Adrenal gland (tissue), 9 donors: ENCODE measurements at regions not wholly inside any gene's neighbourhood (a gene's known extent, or its start where the extent isn't known, plus 50 kb on each side); places are given as distances from the start of the nearest gene placed in this dataset.

Experiments
- DNase-seq, 7 donors: peaks; one replicate each; pipeline ENCODE4 v3.0.0-alpha.2; 2019 to 2020
- H3K27ac ChIP-seq, 5 donors: fragments of 200-600 bp; sonication (generic) in 4 of 5; 1 replicate in 3 of 5; 2 replicates in 2 of 5; pipeline versions ENCODE4 v1.5.1 to v1.8.0; 2016 to 2020; ENCODE audit warnings: mild to moderate bottlenecking in 1 of 5
- H3K27me3 ChIP-seq: fragments of 200-600 bp; 2 replicates; pipeline ENCODE4 v1.8.0; 2021
- H3K36me3 ChIP-seq, 2 donors: fragments of 200-600 bp; replicated peaks in 1 of 2; 1 replicate in 1 of 2; 2 replicates in 1 of 2; pipeline versions ENCODE4 v1.5.1 to v1.8.0; 2018 to 2022
- H3K4me1 ChIP-seq, 2 donors: fragments of 200-600 bp; replicated peaks in 1 of 2; 1 replicate in 1 of 2; 2 replicates in 1 of 2; pipeline versions ENCODE4 v1.5.1 to v1.8.0; 2018 to 2021
- H3K4me3 ChIP-seq, 4 donors: fragments of 200-600 bp; sonication (generic) in 3 of 4; one replicate each; pipeline ENCODE4 v1.5.1; 2016 to 2018
- H3K9me3 ChIP-seq, 3 donors: fragments of 200-600 bp; sonication (generic) in 1 of 3; replicated peaks in 1 of 3; 1 replicate in 2 of 3; 2 replicates in 1 of 3; pipeline versions ENCODE4 v1.5.1 to v1.8.0; 2016 to 2021
- POLR2A ChIP-seq, 2 donors: fragments of 450-650 bp; IDR thresholded peaks; one replicate each; pipeline ENCODE4 v1.6.1; 2017; ENCODE audit warnings: antibody characterized with exemption in 2 of 2, mild to moderate bottlenecking in 2 of 2, moderate library complexity in 1 of 2
- WGBS, 4 donors: extraction: QIAGEN DNeasy Blood & Tissue Kit in 2 of 4; methylation state at CpG; one replicate each; pipeline versions ENCODE4 v1.1.5 to v1.1.7; 2013 to 2017; 5-methylcytosine and 5-hydroxymethylcytosine counted together
- intact Hi-C, 2 donors: fragments of 100-400 bp; cut with DNase I; formaldehyde crosslinking; loops; one replicate each; pipeline versions ENCODE4 v1.14.1 to v1.15.0; 2022 to 2023
- TF ChIP-seq, protein P1 (sequence below), 6 experiments: fragments of 450-650 bp in 4 of 6; fragments of 200-600 bp in 2 of 6; sonication (generic) in 1 of 6; IDR thresholded peaks; 1 replicate in 5 of 6; 2 replicates in 1 of 6; pipeline versions ENCODE4 v1.5.1 to v1.8.0; 2016 to 2021; ENCODE audit warnings: antibody characterized with exemption in 6 of 6, mild to moderate bottlenecking in 2 of 6, moderate library complexity in 1 of 6
- donor health status: healthy with polysubstance abuse.
- donor health status: Bipolar disorder and iron deficiency.
- donor health status: DM: yes; HTN: yes; CAD: no.
- donor health status: DM: no; HTN: no; CAD: no.
- donor health status: DM: no; HTN: no; CAD: no.

DNA sequence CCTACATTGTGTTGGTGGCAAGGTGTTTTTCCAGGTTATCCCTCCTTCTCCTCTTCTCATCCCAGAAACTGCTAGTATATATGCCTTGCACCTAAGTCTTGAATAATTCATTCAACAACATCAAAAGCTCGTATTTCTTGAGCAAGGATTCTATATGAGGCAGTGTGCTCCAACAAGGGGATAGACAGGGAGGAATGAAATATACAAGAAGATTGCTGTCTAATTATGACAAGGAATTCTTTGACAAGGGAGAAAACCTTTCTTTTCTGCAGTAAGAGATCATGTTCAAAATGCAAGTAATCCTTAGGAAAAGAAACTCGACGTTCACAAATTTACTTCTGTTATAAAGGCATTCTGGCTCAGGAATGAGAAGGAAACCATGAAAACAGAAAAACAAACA, 788.6 kb downstream of the TDRD15 start:
- no peaks in the 10 kb centered on the region for H3K4me1 ChIP-seq
- H3K36me3 ChIP-seq: no peaks in the 10 kb centered on the region
- no peaks in the 10 kb centered on the region for H3K9me3 ChIP-seq
- H3K27ac ChIP-seq: no peak overlapping the region
- no peak for TF ChIP-seq POLR2A (IDR thresholded peaks at IDR 0.05)
- TF ChIP-seq, protein P1, sequence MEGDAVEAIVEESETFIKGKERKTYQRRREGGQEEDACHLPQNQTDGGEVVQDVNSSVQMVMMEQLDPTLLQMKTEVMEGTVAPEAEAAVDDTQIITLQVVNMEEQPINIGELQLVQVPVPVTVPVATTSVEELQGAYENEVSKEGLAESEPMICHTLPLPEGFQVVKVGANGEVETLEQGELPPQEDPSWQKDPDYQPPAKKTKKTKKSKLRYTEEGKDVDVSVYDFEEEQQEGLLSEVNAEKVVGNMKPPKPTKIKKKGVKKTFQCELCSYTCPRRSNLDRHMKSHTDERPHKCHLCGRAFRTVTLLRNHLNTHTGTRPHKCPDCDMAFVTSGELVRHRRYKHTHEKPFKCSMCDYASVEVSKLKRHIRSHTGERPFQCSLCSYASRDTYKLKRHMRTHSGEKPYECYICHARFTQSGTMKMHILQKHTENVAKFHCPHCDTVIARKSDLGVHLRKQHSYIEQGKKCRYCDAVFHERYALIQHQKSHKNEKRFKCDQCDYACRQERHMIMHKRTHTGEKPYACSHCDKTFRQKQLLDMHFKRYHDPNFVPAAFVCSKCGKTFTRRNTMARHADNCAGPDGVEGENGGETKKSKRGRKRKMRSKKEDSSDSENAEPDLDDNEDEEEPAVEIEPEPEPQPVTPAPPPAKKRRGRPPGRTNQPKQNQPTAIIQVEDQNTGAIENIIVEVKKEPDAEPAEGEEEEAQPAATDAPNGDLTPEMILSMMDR (IDR thresholded peaks at IDR 0.05): no peak
- intact Hi-C loops: no loop called here
- no peaks in the 10 kb centered on the region for H3K27me3 ChIP-seq
- no peak for DNase-seq
- WGBS, 4 donors: 65 to 76% (median 68%) methylated on average over 3 of the region's 3 CpGs
- no peak overlapping the region for H3K4me3 ChIP-seq

DNA sequence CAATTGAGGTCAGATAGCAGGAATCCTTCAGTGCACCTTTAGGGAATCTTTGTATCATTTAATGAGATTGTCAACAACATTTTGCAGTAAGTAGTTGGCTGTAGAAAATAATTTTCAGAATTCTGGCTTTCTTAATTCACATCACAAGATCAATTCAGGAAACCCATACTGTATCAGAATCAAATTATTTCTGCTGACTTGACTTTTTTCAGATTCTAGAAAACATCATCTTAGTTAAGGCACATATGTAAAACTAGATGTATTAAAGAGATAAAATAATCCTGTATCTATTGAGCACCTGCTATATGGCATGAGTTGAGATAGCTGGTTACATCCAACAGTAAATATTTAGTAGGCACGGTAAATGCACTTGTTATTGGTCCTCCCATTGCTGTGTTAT, 791.4 kb downstream of the TDRD15 start:
- no peak for DNase-seq
- Histone ChIP-seq H3K27ac (no peak overlapping the region), H3K9me3 (no peaks in the 10 kb centered on the region), H3K27me3 (no peaks in the 10 kb centered on the region), H3K4me3 (no peak overlapping the region), H3K36me3 (no peaks in the 10 kb centered on the region), H3K4me1 (no peaks in the 10 kb centered on the region)
- intact Hi-C loops: no loop called here
- WGBS, 4 donors: 47 to 87% (median 82%) methylated on average over 1 of the region's 1 CpG
- TF ChIP-seq POLR2A (IDR thresholded peaks at IDR 0.05): no peak
- TF ChIP-seq, protein P1 (IDR thresholded peaks at IDR 0.05): no peak

DNA sequence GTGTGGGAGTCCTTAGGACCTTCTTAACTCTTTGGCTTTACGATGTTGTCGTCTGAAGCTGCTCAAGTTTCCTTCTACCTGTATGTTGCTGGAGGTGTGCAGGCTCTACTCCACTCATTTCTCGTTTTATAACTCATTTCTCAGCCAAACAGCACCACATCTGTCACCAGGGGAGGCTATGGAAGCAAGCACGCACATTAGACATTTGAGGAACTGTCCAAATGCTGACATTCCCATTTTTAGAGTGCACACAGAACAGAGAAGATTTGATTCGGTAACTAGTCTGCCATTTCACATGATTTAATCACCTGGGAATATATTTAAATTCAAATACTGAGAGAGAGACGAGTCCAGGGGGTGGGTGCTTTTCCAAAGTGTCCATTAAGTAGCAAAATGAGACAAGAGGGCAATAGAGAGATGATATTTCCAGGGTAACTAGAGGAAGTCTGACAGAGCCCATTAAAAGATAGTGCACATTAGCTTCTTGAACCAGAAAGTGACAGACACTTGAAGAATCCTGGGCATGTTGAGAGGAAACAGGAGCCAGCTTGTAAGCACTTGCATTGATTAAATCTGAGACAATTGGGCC, 793.3 kb downstream of the TDRD15 start:
- TF ChIP-seq, protein P1 (IDR thresholded peaks at IDR 0.05): no peak
- TF ChIP-seq POLR2A (IDR thresholded peaks at IDR 0.05): no peak
- H3K27ac ChIP-seq: no peak overlapping the region
- H3K27me3 ChIP-seq: no peaks in the 10 kb centered on the region
- H3K4me3 ChIP-seq: no peak overlapping the region
- intact Hi-C loops: no loop called here
- H3K4me1 ChIP-seq: no peaks in the 10 kb centered on the region
- no peaks in the 10 kb centered on the region for H3K36me3 ChIP-seq
- H3K9me3 ChIP-seq: no peaks in the 10 kb centered on the region
- 33 to 40% (median 39%) methylated on average over 6 of the region's 6 CpGs for WGBS, 4 donors
- no peak for DNase-seq

DNA sequence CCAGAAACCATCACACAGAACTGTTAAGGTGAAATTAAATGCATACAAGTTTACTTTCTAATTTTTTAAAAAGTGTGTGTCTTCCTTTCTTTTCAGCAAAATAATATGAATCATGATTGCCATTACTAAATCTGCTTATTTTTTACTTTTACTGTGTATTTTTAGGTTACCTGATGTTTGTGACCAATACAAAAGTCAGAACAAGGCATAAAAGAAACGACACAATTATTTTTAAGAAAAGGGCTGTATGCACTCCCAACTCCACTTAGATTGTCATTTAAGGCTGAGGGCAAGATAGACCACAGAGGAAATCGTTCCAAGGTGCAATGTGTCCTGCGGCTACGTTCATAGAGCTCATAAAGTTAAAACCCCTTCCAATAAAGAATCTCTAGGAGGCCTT, 797.0 kb downstream of the TDRD15 start:
- intact Hi-C loops: no loop called here
- H3K27ac ChIP-seq: no peak overlapping the region
- 64 to 75% (median 72%) methylated on average over 4 of the region's 4 CpGs for WGBS, 4 donors
- TF ChIP-seq POLR2A (IDR thresholded peaks at IDR 0.05): no peak
- TF ChIP-seq, protein P1 (IDR thresholded peaks at IDR 0.05): no peak
- H3K4me3 ChIP-seq: no peak overlapping the region
- no peaks in the 10 kb centered on the region for H3K36me3 ChIP-seq
- no peaks in the 10 kb centered on the region for H3K27me3 ChIP-seq
- peaks cover 0 to 8% (median 0%) of the 10 kb centered on the region in 3 donors for H3K9me3 ChIP-seq
- no peaks in the 10 kb centered on the region for H3K4me1 ChIP-seq
- no peak for DNase-seq
